NOMO-1 (cell line): ENCODE measurements at regions not wholly inside any gene's neighbourhood (a gene's known extent, or its start where the extent isn't known, plus 50 kb on each side); places are given as distances from the start of the nearest gene placed in this dataset.

Experiments used
- DNase-seq, 2 experiments: peaks; one replicate each; lab custom pipeline; 2025; ENCODE audit not compliant: unreplicated experiment in 2 of 2; lab: John Stamatoyannopoulos, UW

GRCh38 chr7:109986701-109987100 is 1104.2 kb upstream of the LRRN3 start:
- DNase-seq = no peak

GRCh38 chr7:109996411-109996810 is 1094.5 kb upstream of the LRRN3 start:
- no peak for DNase-seq

GRCh38 chr7:109996927-109997326 is 1094.0 kb upstream of the LRRN3 start:
- DNase-seq = no peak

GRCh38 chr7:109997837-109998236 is 1093.1 kb upstream of the LRRN3 start:
- no peak for DNase-seq

GRCh38 chr7:110001254-110001938 is 1089.5 kb upstream of the LRRN3 start:
- DNase-seq = no peak

GRCh38 chr7:110003827-110004226 is 1087.1 kb upstream of the LRRN3 start:
- DNase-seq = no peak

GRCh38 chr7:110007320-110008063 is 1083.4 kb upstream of the LRRN3 start:
- DNase-seq = no peak

- no peak for DNase-seq
Observed at GRCh38 chr7:110010359-110010758, 1080.6 kb upstream of the LRRN3 start.

GRCh38 chr7:110017405-110017804 is 1073.5 kb upstream of the LRRN3 start:
- no peak for DNase-seq

- DNase-seq = no peak
Observed at GRCh38 chr7:110027385-110027784, 1063.5 kb upstream of the LRRN3 start.

GRCh38 chr7:110043519-110043918 is 1047.4 kb upstream of the LRRN3 start:
- no peak for DNase-seq

- DNase-seq = no peak
Observed at GRCh38 chr7:110050785-110051184, 1040.1 kb upstream of the LRRN3 start.

GRCh38 chr7:110051372-110051771 is 1039.6 kb upstream of the LRRN3 start:
- no peak for DNase-seq

- no peak for DNase-seq
Observed at GRCh38 chr7:110056331-110056730, 1034.6 kb upstream of the LRRN3 start.

GRCh38 chr7:110058401-110058800 is 1032.5 kb upstream of the LRRN3 start:
- DNase-seq = no peak

- DNase-seq = no peak
Observed at GRCh38 chr7:110061387-110061786, 1029.5 kb upstream of the LRRN3 start.

- DNase-seq = no peak
Observed at GRCh38 chr7:110065121-110065520, 1025.8 kb upstream of the LRRN3 start.

GRCh38 chr7:110066843-110067242 is 1024.1 kb upstream of the LRRN3 start:
- no peak for DNase-seq

- no peak for DNase-seq
Observed at GRCh38 chr7:110071192-110071591, 1019.7 kb upstream of the LRRN3 start.

- DNase-seq = no peak
Observed at GRCh38 chr7:110075450-110075849, 1015.5 kb upstream of the LRRN3 start.

- no peak for DNase-seq
Observed at GRCh38 chr7:110076194-110076593, 1014.7 kb upstream of the LRRN3 start.

- DNase-seq = no peak
Observed at GRCh38 chr7:110084181-110084807, 1006.6 kb upstream of the LRRN3 start.
